GM23338 (cell line): ENCODE measurements at regions not wholly inside any gene's neighbourhood (a gene's known extent, or its start where the extent isn't known, plus 50 kb on each side); places are given as distances from the start of the nearest gene placed in this dataset.

Source experiments
- ATAC-seq: fragments of 200-7000 bp; cut with Tn5 transposase; 3 replicates; pipeline ENCODE4 v1.9.1; 2020
- DNase-seq: peaks from one replicate; pipeline ENCODE4 v3.0.0-alpha.2; 2015; ENCODE audit warnings: low spot score
- H2AFZ ChIP-seq: fragments of 200-600 bp; sonication (generic); 2 replicates; pipeline ENCODE4 v1.8.0; 2016; ENCODE audit warnings: antibody characterized with exemption, mild to moderate bottlenecking, moderate library complexity
- H3F3A ChIP-seq: fragments of 200-600 bp; sonication (generic); replicated peaks from 2 replicates; pipeline ENCODE4 v1.8.0; 2017; ENCODE audit warnings: antibody characterized with exemption, mixed run types, low read depth
- H3K27ac ChIP-seq: fragments of 200-600 bp; sonication (generic); 2 replicates; pipeline ENCODE4 v1.6.1; 2016; ENCODE audit warnings: low read depth
- H3K27me3 ChIP-seq: fragments of 200-600 bp; sonication (generic); 2 replicates; pipeline ENCODE4 v1.8.0; 2016; ENCODE audit warnings: mild to moderate bottlenecking, mixed run types, moderate library complexity; ENCODE audit not compliant: insufficient read depth
- H3K36me3 ChIP-seq: fragments of 200-600 bp; sonication (generic); 2 replicates; pipeline ENCODE4 v1.8.0; 2016; ENCODE audit warnings: mild to moderate bottlenecking; ENCODE audit not compliant: insufficient read depth
- H3K4me1 ChIP-seq: fragments of 200-600 bp; sonication (generic); 2 replicates; pipeline ENCODE4 v1.8.0; 2016; ENCODE audit warnings: mild to moderate bottlenecking, moderate library complexity; ENCODE audit not compliant: insufficient read depth
- H3K4me2 ChIP-seq: fragments of 200-600 bp; sonication (generic); 2 replicates; pipeline ENCODE4 v1.7.1; 2017; ENCODE audit warnings: mixed run types
- H3K4me3 ChIP-seq: fragments of 200-600 bp; sonication (generic); 2 replicates; pipeline ENCODE4 v1.6.1; 2016; ENCODE audit warnings: mixed run types
- H3K79me2 ChIP-seq: fragments of 200-600 bp; sonication (generic); replicated peaks from 2 replicates; pipeline ENCODE4 v1.8.0; 2017; ENCODE audit warnings: mild to moderate bottlenecking; ENCODE audit not compliant: insufficient read depth
- H3K9me2 ChIP-seq: fragments of 200-600 bp; sonication (generic); 2 replicates; pipeline ENCODE4 v1.8.0; 2017; ENCODE audit not compliant: insufficient read depth
- H4K20me1 ChIP-seq: fragments of 200-600 bp; sonication (generic); replicated peaks from 2 replicates; pipeline ENCODE4 v1.8.0; 2017; ENCODE audit warnings: mild to moderate bottlenecking; ENCODE audit not compliant: insufficient read depth
- H3K27ac Mint-ChIP-seq: 2 replicates; pipeline ENCODE4 v1.8.0; 2020; ENCODE audit warnings: inconsistent platforms, mild to moderate bottlenecking, moderate library complexity, mixed read lengths
- H3K27me3 Mint-ChIP-seq: 3 replicates; pipeline ENCODE4 v1.8.0; 2022; ENCODE audit warnings: low read depth, mild to moderate bottlenecking, moderate library complexity, mixed read lengths, inconsistent platforms; ENCODE audit not compliant: insufficient read depth, poor library complexity
- H3K36me3 Mint-ChIP-seq: 3 replicates; pipeline ENCODE4 v1.8.0; 2021; ENCODE audit warnings: low read depth, mild to moderate bottlenecking, inconsistent platforms, moderate library complexity, mixed read lengths
- H3K4me1 Mint-ChIP-seq: 3 replicates; pipeline ENCODE4 v1.8.0; 2020; ENCODE audit warnings: mild to moderate bottlenecking, inconsistent platforms, mixed read lengths
- H3K4me3 Mint-ChIP-seq: 3 replicates; pipeline ENCODE4 v1.8.0; 2021; ENCODE audit warnings: moderate library complexity, mild to moderate bottlenecking, inconsistent platforms, mixed read lengths
- H3K9me3 Mint-ChIP-seq: 3 replicates; pipeline ENCODE4 v1.8.0; 2020; ENCODE audit warnings: moderate library complexity, mild to moderate bottlenecking, inconsistent platforms, mixed read lengths
- CREB1 ChIP-seq: fragments of 250-450 bp; sonication (Bioruptor Pico); IDR thresholded peaks from 2 replicates; pipeline ENCODE4 v1.5.0; 2020; ENCODE audit warnings: low read depth, mild to moderate bottlenecking, moderate library complexity
- CTCF ChIP-seq, 2 experiments: fragments of 200-600 bp in 1 of 2; sonication (generic) in 1 of 2; conservative IDR thresholded peaks; 2 replicates each; pipeline versions ENCODE4 v1.5.1 to v1.6.1; 2016 to 2017; ENCODE audit warnings: antibody characterized with exemption in 2 of 2, low read depth in 2 of 2, mild to moderate bottlenecking in 2 of 2, moderate library complexity in 1 of 2
- EZH2 ChIP-seq: fragments of 200-600 bp; sonication (generic); IDR thresholded peaks from one replicate; pipeline ENCODE4 v1.8.0; 2017; ENCODE audit warnings: antibody characterized with exemption, mild to moderate bottlenecking, low read depth; ENCODE audit not compliant: unreplicated experiment
- EZH2phosphoT487 ChIP-seq: fragments of 200-600 bp; sonication (generic); IDR thresholded peaks from one replicate; pipeline ENCODE4 v1.8.1; 2018; ENCODE audit warnings: antibody characterized with exemption; ENCODE audit not compliant: unreplicated experiment
- JUNB ChIP-seq: IDR thresholded peaks from one replicate; pipeline ENCODE4 v1.6.1; 2016; ENCODE audit warnings: antibody characterized with exemption; ENCODE audit not compliant: unreplicated experiment
- NANOG ChIP-seq: IDR thresholded peaks from 2 replicates; pipeline ENCODE4 v1.6.1; 2016; ENCODE audit warnings: antibody characterized with exemption, borderline replicate concordance
- POLR2AphosphoS5 ChIP-seq: IDR thresholded peaks from 2 replicates; pipeline ENCODE4 v1.6.1; 2016; ENCODE audit warnings: antibody characterized with exemption, low read depth
- REST ChIP-seq: IDR thresholded peaks from one replicate; pipeline ENCODE4 v1.6.1; 2018; ENCODE audit warnings: antibody characterized with exemption; ENCODE audit not compliant: unreplicated experiment
- STAT1 ChIP-seq: IDR thresholded peaks from one replicate; pipeline ENCODE4 v1.6.1; 2016; ENCODE audit warnings: antibody characterized with exemption; ENCODE audit not compliant: unreplicated experiment
- ZNF114 ChIP-seq: fragments of 250-450 bp; sonication (Bioruptor Pico); IDR thresholded peaks from 2 replicates; pipeline ENCODE4 v1.5.0; 2020; ENCODE audit warnings: mild to moderate bottlenecking, moderate library complexity
- ZNF331 ChIP-seq: fragments of 250-450 bp; sonication (Bioruptor Pico); IDR thresholded peaks from 2 replicates; pipeline ENCODE4 v1.5.0; 2020; ENCODE audit warnings: low read depth, mild to moderate bottlenecking, moderate library complexity
- ZNF462 ChIP-seq: fragments of 250-450 bp; sonication (Bioruptor Pico); IDR thresholded peaks from 2 replicates; pipeline ENCODE4 v1.5.0; 2020; ENCODE audit warnings: mild to moderate bottlenecking, moderate library complexity
- TF ChIP-seq, protein P1 (sequence below): IDR thresholded peaks from 2 replicates; pipeline ENCODE4 v1.6.1; 2016; ENCODE audit warnings: antibody characterized with exemption

DNA sequence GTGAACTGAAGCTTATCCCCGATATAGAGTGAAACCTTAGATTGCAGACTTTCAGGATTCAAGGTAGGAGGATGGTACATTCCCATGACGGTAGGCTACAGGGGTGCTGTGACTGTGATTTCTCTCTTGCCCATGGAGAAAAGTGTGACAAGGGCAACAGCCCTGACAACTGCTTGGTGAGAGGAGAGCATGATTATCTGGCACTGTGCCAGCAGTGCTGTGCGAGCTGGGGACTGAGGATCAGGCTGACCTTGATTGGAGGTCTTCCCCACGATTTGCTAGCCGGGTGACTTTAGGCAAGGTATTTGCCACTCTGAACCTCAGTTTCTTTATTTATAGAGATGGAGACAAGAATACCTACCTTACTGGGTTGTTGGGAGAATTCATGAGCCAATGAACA is 229.5 kb downstream of the PTEN start:
- Histone ChIP-seq H3K36me3 (no peaks in the 10 kb centered on the region), H3F3A (no peaks in the 10 kb centered on the region), H3K79me2 (no peaks in the 10 kb centered on the region), H3K9me2 (no peaks in the 10 kb centered on the region), H3K27me3 (no peaks in the 10 kb centered on the region), H3K4me1 (no peaks in the 10 kb centered on the region), H2AFZ (no peak overlapping the region), H4K20me1 (no peaks in the 10 kb centered on the region), H3K27ac (no peak overlapping the region), H3K4me2 (no peak overlapping the region), H3K4me3 (no peak overlapping the region)
- no peak for DNase-seq
- H3K27me3 Mint-ChIP-seq, result no peaks in the 10 kb centered on the region
- H3K36me3 Mint-ChIP-seq, result no peaks in the 10 kb centered on the region
- H3K27ac Mint-ChIP-seq, result no peak overlapping the region
- no peaks in the 10 kb centered on the region for H3K9me3 Mint-ChIP-seq
- no peak for ATAC-seq
- TF ChIP-seq ZNF114 (CRISPR knock-in tag) (no peak), EZH2phosphoT487 (no peak), CREB1 (CRISPR knock-in tag) (no peak), ZNF331 (no peak), NANOG (no peak), STAT1 (no peak), JUNB (no peak), POLR2AphosphoS5 (no peak), ZNF462 (CRISPR knock-in tag) (no peak), REST (no peak), CTCF (conservative IDR thresholded peaks at IDR 0.05; ENCODE audit: low read depth in 2 of 2) (no peak), EZH2 (no peak)
- TF ChIP-seq, protein P1, sequence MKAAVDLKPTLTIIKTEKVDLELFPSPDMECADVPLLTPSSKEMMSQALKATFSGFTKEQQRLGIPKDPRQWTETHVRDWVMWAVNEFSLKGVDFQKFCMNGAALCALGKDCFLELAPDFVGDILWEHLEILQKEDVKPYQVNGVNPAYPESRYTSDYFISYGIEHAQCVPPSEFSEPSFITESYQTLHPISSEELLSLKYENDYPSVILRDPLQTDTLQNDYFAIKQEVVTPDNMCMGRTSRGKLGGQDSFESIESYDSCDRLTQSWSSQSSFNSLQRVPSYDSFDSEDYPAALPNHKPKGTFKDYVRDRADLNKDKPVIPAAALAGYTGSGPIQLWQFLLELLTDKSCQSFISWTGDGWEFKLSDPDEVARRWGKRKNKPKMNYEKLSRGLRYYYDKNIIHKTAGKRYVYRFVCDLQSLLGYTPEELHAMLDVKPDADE, result no peak
- H3K4me1 Mint-ChIP-seq, result no peaks in the 10 kb centered on the region
- no peak overlapping the region for H3K4me3 Mint-ChIP-seq
